Progenitor cell of endocrine pancreas (in vitro differentiated cells): ENCODE measurements at regions not wholly inside any gene's neighbourhood (a gene's known extent, or its start where the extent isn't known, plus 50 kb on each side); places are given as distances from the start of the nearest gene placed in this dataset.

Experiments used
- DNase-seq: peaks from one replicate; pipeline ENCODE4 v3.0.0; 2021; ENCODE audit warnings: low spot score; ENCODE audit not compliant: unreplicated experiment
- H3K27ac Mint-ChIP-seq: 2 replicates; pipeline ENCODE4 v1.8.0; 2021; ENCODE audit warnings: mild to moderate bottlenecking, moderate library complexity, mixed read lengths
- H3K27me3 Mint-ChIP-seq: 2 replicates; pipeline ENCODE4 v1.8.0; 2021; ENCODE audit warnings: mixed read lengths
- H3K36me3 Mint-ChIP-seq: 2 replicates; pipeline ENCODE4 v1.8.0; 2022; ENCODE audit warnings: mixed read lengths; ENCODE audit not compliant: insufficient read depth
- H3K4me1 Mint-ChIP-seq: 2 replicates; pipeline ENCODE4 v1.8.0; 2021; ENCODE audit warnings: low read depth, mixed read lengths
- H3K4me3 Mint-ChIP-seq: 2 replicates; pipeline ENCODE4 v1.8.0; 2021; ENCODE audit warnings: low read depth, mild to moderate bottlenecking, moderate library complexity, mixed read lengths
- H3K9me3 Mint-ChIP-seq: 2 replicates; pipeline ENCODE4 v1.8.0; 2021; ENCODE audit warnings: low read depth, mixed read lengths
- TF ChIP-seq, protein P1 (sequence below): fragments of 200-600 bp; sonication (generic); IDR thresholded peaks from one replicate; pipeline ENCODE4 v1.5.0; 2021; ENCODE audit warnings: antibody characterized with exemption, mild to moderate bottlenecking; ENCODE audit not compliant: unreplicated experiment

DNA sequence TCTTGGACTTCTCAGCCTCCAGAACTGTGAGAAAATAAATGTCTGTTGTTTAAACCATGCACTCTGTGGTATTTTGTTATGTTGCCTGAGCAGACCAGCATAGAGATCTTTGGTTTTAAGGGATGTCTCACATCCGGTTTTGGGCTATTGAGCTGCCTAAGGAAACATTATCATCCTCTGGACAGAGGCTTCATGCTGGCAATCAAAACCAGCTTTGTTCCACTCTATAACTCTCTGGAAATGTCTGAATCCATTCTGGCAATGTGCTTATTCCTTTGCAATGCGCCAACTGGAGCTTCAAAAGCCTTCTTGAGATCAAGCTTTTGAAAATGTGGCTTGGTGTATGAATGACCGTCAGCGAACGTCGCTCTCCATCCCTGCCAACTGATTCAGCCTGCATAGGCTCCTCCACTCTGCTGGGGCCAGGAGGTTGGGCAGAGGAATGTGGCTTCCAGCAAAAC lies 183.6 kb upstream of the MGAT5 start:
- Mint-ChIP-seq H3K27ac (no peak overlapping the region), H3K36me3 (no peaks in the 10 kb centered on the region), H3K4me3 (no peak overlapping the region), H3K9me3 (peaks cover 4% of the 10 kb centered on the region), H3K27me3 (peaks cover 8% of the 10 kb centered on the region), H3K4me1 (peaks cover under 1% of the 10 kb centered on the region)
- DNase-seq = no peak
- TF ChIP-seq, protein P1, sequence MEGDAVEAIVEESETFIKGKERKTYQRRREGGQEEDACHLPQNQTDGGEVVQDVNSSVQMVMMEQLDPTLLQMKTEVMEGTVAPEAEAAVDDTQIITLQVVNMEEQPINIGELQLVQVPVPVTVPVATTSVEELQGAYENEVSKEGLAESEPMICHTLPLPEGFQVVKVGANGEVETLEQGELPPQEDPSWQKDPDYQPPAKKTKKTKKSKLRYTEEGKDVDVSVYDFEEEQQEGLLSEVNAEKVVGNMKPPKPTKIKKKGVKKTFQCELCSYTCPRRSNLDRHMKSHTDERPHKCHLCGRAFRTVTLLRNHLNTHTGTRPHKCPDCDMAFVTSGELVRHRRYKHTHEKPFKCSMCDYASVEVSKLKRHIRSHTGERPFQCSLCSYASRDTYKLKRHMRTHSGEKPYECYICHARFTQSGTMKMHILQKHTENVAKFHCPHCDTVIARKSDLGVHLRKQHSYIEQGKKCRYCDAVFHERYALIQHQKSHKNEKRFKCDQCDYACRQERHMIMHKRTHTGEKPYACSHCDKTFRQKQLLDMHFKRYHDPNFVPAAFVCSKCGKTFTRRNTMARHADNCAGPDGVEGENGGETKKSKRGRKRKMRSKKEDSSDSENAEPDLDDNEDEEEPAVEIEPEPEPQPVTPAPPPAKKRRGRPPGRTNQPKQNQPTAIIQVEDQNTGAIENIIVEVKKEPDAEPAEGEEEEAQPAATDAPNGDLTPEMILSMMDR = no peak

DNA sequence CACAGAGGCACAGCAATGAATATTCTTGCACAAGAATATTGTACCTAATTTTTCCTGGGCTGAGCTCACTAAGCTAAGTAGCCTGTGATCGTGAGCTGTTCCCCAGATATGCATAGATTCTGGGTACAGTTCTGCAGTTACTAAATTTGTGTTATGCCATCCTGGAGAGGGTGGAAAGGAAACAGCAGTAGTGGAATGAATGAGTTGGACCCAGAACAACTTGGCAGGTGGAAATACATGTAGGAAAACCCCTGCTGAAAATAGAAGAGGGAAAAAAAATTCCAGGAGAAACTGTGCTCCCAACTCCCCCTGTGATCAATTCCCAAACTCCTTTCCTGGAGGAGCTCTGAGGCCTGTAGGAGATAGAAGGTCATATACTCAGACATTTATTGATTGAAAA lies 181.5 kb upstream of the MGAT5 start:
- Mint-ChIP-seq H3K27ac (no peak overlapping the region), H3K27me3 (peaks cover 11% of the 10 kb centered on the region), H3K36me3 (no peaks in the 10 kb centered on the region), H3K9me3 (no peaks in the 10 kb centered on the region), H3K4me3 (no peak overlapping the region), H3K4me1 (no peaks in the 10 kb centered on the region)
- no peak for DNase-seq
- TF ChIP-seq, protein P1 = no peak

DNA sequence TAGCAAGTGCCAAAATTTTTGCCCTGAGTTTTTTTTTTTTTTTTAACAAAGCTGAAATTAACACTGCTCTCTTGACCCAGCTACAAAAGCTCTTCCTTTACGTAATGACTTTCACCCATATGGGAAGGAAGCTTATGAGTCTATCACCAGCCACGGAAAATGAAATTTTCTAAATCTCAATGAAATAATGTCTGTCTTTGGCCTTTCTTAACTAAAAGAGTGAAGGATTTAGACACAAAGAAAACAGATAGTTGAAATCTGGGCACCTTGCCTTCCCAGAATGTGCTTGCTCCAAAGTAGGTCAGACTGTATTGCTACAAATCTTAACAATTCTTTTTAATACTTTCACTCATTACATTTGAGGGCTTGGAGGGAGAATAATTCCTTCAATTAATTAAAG lies 180.8 kb upstream of the MGAT5 start:
- Mint-ChIP-seq H3K36me3 (no peaks in the 10 kb centered on the region), H3K4me1 (no peaks in the 10 kb centered on the region), H3K27ac (no peak overlapping the region), H3K27me3 (peaks cover 15% of the 10 kb centered on the region), H3K9me3 (no peaks in the 10 kb centered on the region), H3K4me3 (no peak overlapping the region)
- no peak for DNase-seq
- TF ChIP-seq, protein P1 = no peak

DNA sequence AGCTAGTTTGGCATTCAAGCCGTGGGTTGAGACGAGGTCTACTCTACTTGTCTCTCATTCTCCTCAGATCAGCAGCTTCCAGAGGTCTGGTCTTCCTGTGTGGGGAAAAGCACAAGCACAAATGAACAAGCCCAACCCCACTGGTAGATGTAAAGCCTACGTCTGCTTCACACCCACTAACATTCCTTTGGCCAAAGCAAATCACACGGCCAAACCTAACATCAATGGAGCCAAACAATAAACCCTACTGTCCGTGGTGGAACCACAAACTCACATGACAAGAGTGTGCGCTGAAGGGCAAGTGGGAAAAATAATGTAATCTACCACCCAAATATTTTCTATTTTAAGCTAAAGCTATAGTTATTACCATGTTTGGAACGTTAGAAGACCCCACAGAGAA lies 179.3 kb upstream of the MGAT5 start:
- Mint-ChIP-seq H3K9me3 (no peaks in the 10 kb centered on the region), H3K4me1 (no peaks in the 10 kb centered on the region), H3K4me3 (no peak overlapping the region), H3K36me3 (no peaks in the 10 kb centered on the region), H3K27me3 (peaks cover 23% of the 10 kb centered on the region), H3K27ac (no peak overlapping the region)
- DNase-seq = no peak
- TF ChIP-seq, protein P1 = no peak

DNA sequence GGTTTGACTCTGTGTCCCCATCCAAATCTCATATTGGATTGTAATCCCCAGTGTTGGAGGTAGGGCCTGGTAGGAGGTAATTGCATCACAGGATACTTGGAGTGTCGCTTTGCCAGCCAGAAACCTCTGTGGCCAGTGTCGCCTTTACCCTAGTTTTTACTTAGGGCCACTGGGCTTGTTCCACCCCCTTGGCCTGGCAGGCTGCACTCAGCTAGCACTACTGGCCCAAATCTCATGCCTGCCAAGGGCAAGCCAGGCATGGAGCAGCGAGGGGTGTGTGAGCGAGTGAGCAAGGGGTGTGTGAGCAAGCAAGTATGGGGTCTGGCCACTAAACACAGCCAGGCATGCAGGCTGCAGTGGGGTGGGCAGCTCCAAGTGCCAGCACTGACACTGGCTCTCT lies 178.7 kb upstream of the MGAT5 start:
- Mint-ChIP-seq H3K4me3 (no peak overlapping the region), H3K36me3 (no peaks in the 10 kb centered on the region), H3K27ac (no peak overlapping the region), H3K27me3 (peaks cover 29% of the 10 kb centered on the region), H3K4me1 (no peaks in the 10 kb centered on the region), H3K9me3 (no peaks in the 10 kb centered on the region)
- DNase-seq = no peak
- TF ChIP-seq, protein P1 = no peak
